ENCODE measurements at regions not wholly inside any gene's neighbourhood (a gene's known extent, or its start where the extent isn't known, plus 50 kb on each side); places are given as distances from the start of the nearest gene placed in this dataset.

DNA sequence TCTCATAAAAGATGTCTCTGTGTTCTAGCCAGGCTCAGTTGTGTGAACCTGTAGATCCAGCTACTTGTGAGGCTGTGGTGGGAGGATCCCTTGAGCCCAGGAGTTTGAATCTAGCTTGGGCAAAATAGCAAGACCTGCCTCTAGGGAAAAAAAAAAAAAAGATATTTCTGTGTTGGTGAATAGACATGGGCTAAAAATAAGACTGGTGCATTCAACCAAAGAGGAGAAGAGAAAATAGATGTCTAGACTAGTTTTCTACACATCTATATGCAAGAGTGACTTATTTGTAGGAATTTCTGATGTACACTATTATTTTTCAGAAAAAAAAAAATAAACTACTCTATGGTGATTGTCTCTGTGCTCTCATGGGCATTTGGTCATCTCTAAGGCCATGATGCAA, 555.1 kb downstream of the BCL11A start:
- TF ChIP-seq, protein P1, sequence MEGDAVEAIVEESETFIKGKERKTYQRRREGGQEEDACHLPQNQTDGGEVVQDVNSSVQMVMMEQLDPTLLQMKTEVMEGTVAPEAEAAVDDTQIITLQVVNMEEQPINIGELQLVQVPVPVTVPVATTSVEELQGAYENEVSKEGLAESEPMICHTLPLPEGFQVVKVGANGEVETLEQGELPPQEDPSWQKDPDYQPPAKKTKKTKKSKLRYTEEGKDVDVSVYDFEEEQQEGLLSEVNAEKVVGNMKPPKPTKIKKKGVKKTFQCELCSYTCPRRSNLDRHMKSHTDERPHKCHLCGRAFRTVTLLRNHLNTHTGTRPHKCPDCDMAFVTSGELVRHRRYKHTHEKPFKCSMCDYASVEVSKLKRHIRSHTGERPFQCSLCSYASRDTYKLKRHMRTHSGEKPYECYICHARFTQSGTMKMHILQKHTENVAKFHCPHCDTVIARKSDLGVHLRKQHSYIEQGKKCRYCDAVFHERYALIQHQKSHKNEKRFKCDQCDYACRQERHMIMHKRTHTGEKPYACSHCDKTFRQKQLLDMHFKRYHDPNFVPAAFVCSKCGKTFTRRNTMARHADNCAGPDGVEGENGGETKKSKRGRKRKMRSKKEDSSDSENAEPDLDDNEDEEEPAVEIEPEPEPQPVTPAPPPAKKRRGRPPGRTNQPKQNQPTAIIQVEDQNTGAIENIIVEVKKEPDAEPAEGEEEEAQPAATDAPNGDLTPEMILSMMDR (IDR thresholded peaks at IDR 0.05), result no peak
- no peak for TF ChIP-seq POLR2A (IDR thresholded peaks at IDR 0.05)
